ENCODE measurements at regions not wholly inside any gene's neighbourhood (a gene's known extent, or its start where the extent isn't known, plus 50 kb on each side); places are given as distances from the start of the nearest gene placed in this dataset.

- TF ChIP-seq FOXP4 (CRISPR knock-in tag; IDR thresholded peaks at IDR 0.05): no peak
- no peak for TF ChIP-seq FOXK1 (CRISPR knock-in tag; IDR thresholded peaks at IDR 0.05)
- no peak for TF ChIP-seq AFF4 (CRISPR knock-in tag; IDR thresholded peaks at IDR 0.05; ENCODE audit: borderline replicate concordance)
Measured at GRCh38 chr1:191685669-191686068, 472.6 kb upstream of the RGS18 start (continued).

- peaks cover 8% of the 10 kb centered on the region for H3K9me3 Mint-ChIP-seq
- no peaks in the 10 kb centered on the region for H3K4me1 Mint-ChIP-seq
- ChIA-PET POLR2A (no interaction called here), CTCF (no interaction called here)
- no peak overlapping the region for H3K4me3 Mint-ChIP-seq
- H3K36me3 Mint-ChIP-seq: no peaks in the 10 kb centered on the region; the same call in 1 of the 2 replicates
- DNase-seq (ENCODE audit: low spot score) (no peak), ATAC-seq (no peak)
- H3K27ac Mint-ChIP-seq: no peak overlapping the region
- no peaks in the 10 kb centered on the region for H3K27me3 Mint-ChIP-seq (ENCODE audit: low read depth)
- TF ChIP-seq AR (CRISPR knock-in tag; IDR thresholded peaks at IDR 0.05) (no peak), ZNF425 (CRISPR knock-in tag; conservative IDR thresholded peaks at IDR 0.05) (no peak), ZNF281 (CRISPR knock-in tag; IDR thresholded peaks at IDR 0.05) (no peak), JUN (CRISPR knock-in tag; IDR thresholded peaks at IDR 0.05) (no peak), PRDM15 (CRISPR knock-in tag; IDR thresholded peaks at IDR 0.05) (no peak), ZSCAN18 (CRISPR knock-in tag; IDR thresholded peaks at IDR 0.05) (no peak)
Measured at GRCh38 chr1:191687721-191688120, 470.5 kb upstream of the RGS18 start.
